SK-N-SH treated with all-trans-retinoic acid at 6 μM for 48 hours (cell line): ENCODE measurements at regions not wholly inside any gene's neighbourhood (a gene's known extent, or its start where the extent isn't known, plus 50 kb on each side); places are given as distances from the start of the nearest gene placed in this dataset.

ENCODE experiments used
- ATAC-seq: fragments of 200-7000 bp; cut with Tn5 transposase; 3 replicates; pipeline ENCODE4 v1.9.1; 2020; ENCODE audit warnings: mild to moderate bottlenecking, moderate library complexity
- ARNTL ChIP-seq: fragments of 450-650 bp; formaldehyde crosslinking; IDR thresholded peaks from 2 replicates; pipeline ENCODE4 v1.5.0; 2020; ENCODE audit warnings: low read depth, mild to moderate bottlenecking, moderate library complexity, borderline replicate concordance
- BACH2 ChIP-seq: fragments of 250-450 bp; sonication (Bioruptor Pico); IDR thresholded peaks from 2 replicates; pipeline ENCODE4 v1.9.0; 2021; ENCODE audit warnings: mild to moderate bottlenecking, borderline replicate concordance
- CREB5 ChIP-seq: fragments of 250-450 bp; sonication (Bioruptor Pico); IDR thresholded peaks from 2 replicates; pipeline ENCODE4 v1.5.1; 2020; ENCODE audit warnings: low read depth, mild to moderate bottlenecking, moderate library complexity
- CSDC2 ChIP-seq: fragments of 250-450 bp; sonication (Bioruptor Pico); IDR thresholded peaks from 2 replicates; pipeline ENCODE4 v1.5.0; 2020; ENCODE audit warnings: mild to moderate bottlenecking, moderate library complexity
- CSRNP3 ChIP-seq: fragments of 250-450 bp; sonication (Bioruptor Pico); IDR thresholded peaks from 2 replicates; pipeline ENCODE4 v1.5.1; 2021; ENCODE audit warnings: mild to moderate bottlenecking, moderate library complexity
- ESRRG ChIP-seq: fragments of 250-450 bp; sonication (Bioruptor Pico); IDR thresholded peaks from 2 replicates; pipeline ENCODE4 v1.6.1; 2021; ENCODE audit warnings: mild to moderate bottlenecking
- GLIS3 ChIP-seq: fragments of 250-450 bp; sonication (Bioruptor Pico); IDR thresholded peaks from 2 replicates; pipeline ENCODE4 v1.5.0; 2020; ENCODE audit warnings: mild to moderate bottlenecking, moderate library complexity
- ISL1 ChIP-seq: fragments of 250-450 bp; sonication (Bioruptor Pico); IDR thresholded peaks from 2 replicates; pipeline ENCODE4 v2.1.2; 2022; ENCODE audit warnings: mild to moderate bottlenecking, moderate library complexity
- OSR1 ChIP-seq: fragments of 250-450 bp; sonication (Bioruptor Pico); IDR thresholded peaks from 2 replicates; pipeline ENCODE4 v1.8.0; 2022; ENCODE audit warnings: moderate library complexity, mild to moderate bottlenecking, inconsistent platforms
- POU6F1 ChIP-seq: fragments of 250-450 bp; sonication (Bioruptor Pico); IDR thresholded peaks from 2 replicates; pipeline ENCODE4 v1.8.0; 2021; ENCODE audit warnings: low read depth, mild to moderate bottlenecking, moderate library complexity, borderline replicate concordance
- PPARA ChIP-seq: fragments of 250-450 bp; sonication (Bioruptor Pico); IDR thresholded peaks from 2 replicates; pipeline ENCODE4 v1.5.0; 2020; ENCODE audit warnings: mild to moderate bottlenecking, borderline replicate concordance
- RARB ChIP-seq: fragments of 250-450 bp; sonication (Bioruptor Pico); IDR thresholded peaks from 2 replicates; pipeline ENCODE4 v1.8.0; 2021; ENCODE audit warnings: mild to moderate bottlenecking, moderate library complexity
- TCF4 ChIP-seq: fragments of 250-450 bp; sonication (Bioruptor Pico); IDR thresholded peaks from 2 replicates; pipeline ENCODE4 v1.8.0; 2021; ENCODE audit warnings: mild to moderate bottlenecking, moderate library complexity, borderline replicate concordance
- TOX ChIP-seq: fragments of 250-450 bp; sonication (Bioruptor Pico); IDR thresholded peaks from 2 replicates; pipeline ENCODE4 v1.8.0; 2021; ENCODE audit warnings: mild to moderate bottlenecking, moderate library complexity, borderline replicate concordance
- TSHZ2 ChIP-seq: fragments of 250-450 bp; sonication (Bioruptor Pico); IDR thresholded peaks from 2 replicates; pipeline ENCODE4 v1.5.0; 2020; ENCODE audit warnings: mild to moderate bottlenecking, moderate library complexity
- ZFP3 ChIP-seq: fragments of 250-450 bp; sonication (Bioruptor Pico); IDR thresholded peaks from 2 replicates; pipeline ENCODE4 v1.5.0; 2020; ENCODE audit warnings: mild to moderate bottlenecking, moderate library complexity
- ZFP30 ChIP-seq: fragments of 450-650 bp; formaldehyde crosslinking; IDR thresholded peaks from 2 replicates; pipeline ENCODE4 v1.5.0; 2022; ENCODE audit warnings: mild to moderate bottlenecking, moderate library complexity
- ZNF565 ChIP-seq: fragments of 450-650 bp; formaldehyde crosslinking; conservative IDR thresholded peaks from 2 replicates; pipeline ENCODE4 v1.5.0; 2020; ENCODE audit warnings: low read depth, mild to moderate bottlenecking, moderate library complexity
- ZNF70 ChIP-seq: fragments of 450-650 bp; formaldehyde crosslinking; IDR thresholded peaks from 2 replicates; pipeline ENCODE4 v1.5.0; 2020; ENCODE audit warnings: mild to moderate bottlenecking, moderate library complexity
- ZNF8 ChIP-seq: fragments of 450-650 bp; formaldehyde crosslinking; IDR thresholded peaks from 2 replicates; pipeline ENCODE4 v1.5.0; 2020; ENCODE audit warnings: mild to moderate bottlenecking, moderate library complexity

- TF ChIP-seq CREB5 (CRISPR knock-in tag), result no peak
- no peak for TF ChIP-seq CSRNP3 (CRISPR knock-in tag)
These were observed 175.4 kb upstream of the PZP start (continued) for GRCh38 chr12:9383585-9383984.

- TF ChIP-seq POU6F1 (CRISPR knock-in tag), result no peak
- no peak for TF ChIP-seq ZNF70 (CRISPR knock-in tag)
- no peak for TF ChIP-seq CSRNP3 (CRISPR knock-in tag)
- no peak for TF ChIP-seq BACH2 (CRISPR knock-in tag)
- no peak for TF ChIP-seq CSDC2
- TF ChIP-seq TCF4 (CRISPR knock-in tag), result no peak
- TF ChIP-seq ZNF8 (CRISPR knock-in tag), result no peak
- no peak for TF ChIP-seq ZFP30
- TF ChIP-seq ARNTL, result no peak
- TF ChIP-seq ZNF565, result no peak
- TF ChIP-seq TOX (CRISPR knock-in tag), result no peak
- TF ChIP-seq CREB5 (CRISPR knock-in tag), result no peak
- TF ChIP-seq ISL1, result no peak
- no peak for TF ChIP-seq PPARA (CRISPR knock-in tag)
- no peak for TF ChIP-seq ESRRG
- no peak for TF ChIP-seq GLIS3 (CRISPR knock-in tag)
- TF ChIP-seq TSHZ2 (CRISPR knock-in tag), result no peak
- TF ChIP-seq RARB (CRISPR knock-in tag), result no peak
- TF ChIP-seq ZFP3 (CRISPR knock-in tag), result no peak
- no peak for TF ChIP-seq OSR1
- no peak for ATAC-seq
These were observed 173.4 kb upstream of the PZP start for GRCh38 chr12:9381619-9382018.

GRCh38 chr12:9380650-9381049, 172.5 kb upstream of the PZP start:
- ATAC-seq, result no peak
- TF ChIP-seq ZFP3 (CRISPR knock-in tag) (no peak), ZFP30 (no peak), CREB5 (CRISPR knock-in tag) (no peak)
